ENCODE measurements at regions not wholly inside any gene's neighbourhood (a gene's known extent, or its start where the extent isn't known, plus 50 kb on each side); places are given as distances from the start of the nearest gene placed in this dataset.

- TF ChIP-seq CTCF (IDR thresholded peaks at IDR 0.05) (no peak), POLR2AphosphoS5 (IDR thresholded peaks at IDR 0.05; ENCODE audit: insufficient read depth in 1 of 2, low read depth in 1 of 2) (no peak)
Measured at GRCh38 chr11:32188785-32189184, 97.9 kb downstream of the RCN1 start.
